NCI-H748 treated with DMSO at 0.1 percent for 48 hours (cell line): ENCODE measurements at regions not wholly inside any gene's neighbourhood (a gene's known extent, or its start where the extent isn't known, plus 50 kb on each side); places are given as distances from the start of the nearest gene placed in this dataset.
"Not testable (repeated sequence)": the region's sequence is repeated elsewhere in the genome, so short reads cannot be mapped to it uniquely, and the experiment has no call there.

Experiments
- DNase-seq: peaks from one replicate; lab custom pipeline; 2025; lab: John Stamatoyannopoulos, UW

- DNase-seq: no peak
Observed at GRCh38 chr6:140772576-140772975, 1360.1 kb upstream of the GJE1 start.

GRCh38 chr6:140768133-140768532, 1364.6 kb upstream of the GJE1 start:
- no peak for DNase-seq

- DNase-seq: no peak
Observed at GRCh38 chr6:140766999-140767398, 1365.7 kb upstream of the GJE1 start.

- no peak for DNase-seq
Observed at GRCh38 chr6:140758169-140758877, 1374.4 kb upstream of the GJE1 start.

- no peak for DNase-seq
Observed at GRCh38 chr6:140752234-140752633, 1377.8 kb upstream of the CITED2 start.

- no peak for DNase-seq
Observed at GRCh38 chr6:140747114-140747513, 1372.7 kb upstream of the CITED2 start.

GRCh38 chr6:140744659-140745320, 1370.3 kb upstream of the CITED2 start:
- DNase-seq: no peak

GRCh38 chr6:140736231-140736630, 1361.8 kb upstream of the CITED2 start:
- DNase-seq: no peak

- DNase-seq: no peak
Observed at GRCh38 chr6:140732991-140733390, 1358.5 kb upstream of the CITED2 start.

- no peak for DNase-seq
Observed at GRCh38 chr6:140732155-140732554, 1357.7 kb upstream of the CITED2 start.

- DNase-seq: no peak
Observed at GRCh38 chr6:140731741-140732140, 1357.3 kb upstream of the CITED2 start.

- no peak for DNase-seq
Observed at GRCh38 chr6:140729521-140729920, 1355.1 kb upstream of the CITED2 start.

GRCh38 chr6:140718021-140718420, 1343.6 kb upstream of the CITED2 start:
- no peak for DNase-seq

- DNase-seq: no peak
Observed at GRCh38 chr6:140713495-140713894, 1339.0 kb upstream of the CITED2 start.

GRCh38 chr6:140711019-140711613, 1336.7 kb upstream of the CITED2 start:
- DNase-seq: no peak

- DNase-seq: no peak
Observed at GRCh38 chr6:140708441-140708840, 1334.0 kb upstream of the CITED2 start.

GRCh38 chr6:140704008-140704407, 1329.6 kb upstream of the CITED2 start:
- DNase-seq: not testable (repeated sequence)

GRCh38 chr6:140697585-140697984, 1323.1 kb upstream of the CITED2 start:
- DNase-seq: no peak

GRCh38 chr6:140684776-140685550, 1310.5 kb upstream of the CITED2 start:
- peak; percentile 92 for DNase-seq

GRCh38 chr6:140677781-140678528, 1303.5 kb upstream of the CITED2 start:
- DNase-seq: no peak

- DNase-seq: no peak
Observed at GRCh38 chr6:140671926-140672325, 1297.5 kb upstream of the CITED2 start.

- no peak for DNase-seq
Observed at GRCh38 chr6:140670021-140670420, 1295.6 kb upstream of the CITED2 start.
